HG03280 (cell line): ENCODE measurements at regions not wholly inside any gene's neighbourhood (a gene's known extent, or its start where the extent isn't known, plus 50 kb on each side); places are given as distances from the start of the nearest gene placed in this dataset.

Source experiments
- ATAC-seq: cut with Tn5 transposase; IDR thresholded peaks from one replicate; pipeline ENCODE4 v1.9.1; 2021; ENCODE audit warnings: mild to moderate bottlenecking, moderate library complexity; ENCODE audit not compliant: unreplicated experiment

DNA sequence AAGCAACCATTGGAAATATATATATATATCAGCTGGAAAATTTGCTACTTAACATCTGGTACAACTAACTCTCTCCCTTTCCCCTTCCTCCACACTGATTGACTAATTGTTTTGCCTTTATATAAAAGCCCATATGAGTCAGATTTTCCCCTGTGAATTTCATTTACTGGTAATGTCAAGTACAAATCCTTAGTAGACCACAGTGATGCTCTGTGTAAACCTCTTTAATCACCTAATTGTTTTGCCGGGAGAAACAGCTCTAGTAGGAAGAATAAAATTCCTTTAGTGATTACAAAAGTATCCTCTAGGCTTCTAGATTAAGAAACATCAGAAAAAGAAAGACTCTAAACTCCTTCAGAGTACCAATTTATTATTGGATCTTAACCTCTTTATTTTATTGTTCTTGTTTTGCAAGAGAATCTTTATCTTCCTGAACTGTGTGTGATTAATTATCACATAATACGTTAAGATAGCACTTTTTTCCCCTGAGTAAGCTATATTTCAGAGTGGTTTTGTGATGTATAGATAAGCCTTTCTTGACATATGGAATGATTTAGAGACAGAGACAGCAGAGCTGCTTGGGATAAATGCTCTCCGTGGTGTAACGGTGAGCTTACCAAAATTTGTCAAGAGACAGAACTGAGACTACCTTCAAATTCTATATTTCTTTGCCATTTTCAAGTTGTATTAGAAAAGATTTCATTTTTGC lies 1606.4 kb upstream of the TENM3 start:
- ATAC-seq = no peak

DNA sequence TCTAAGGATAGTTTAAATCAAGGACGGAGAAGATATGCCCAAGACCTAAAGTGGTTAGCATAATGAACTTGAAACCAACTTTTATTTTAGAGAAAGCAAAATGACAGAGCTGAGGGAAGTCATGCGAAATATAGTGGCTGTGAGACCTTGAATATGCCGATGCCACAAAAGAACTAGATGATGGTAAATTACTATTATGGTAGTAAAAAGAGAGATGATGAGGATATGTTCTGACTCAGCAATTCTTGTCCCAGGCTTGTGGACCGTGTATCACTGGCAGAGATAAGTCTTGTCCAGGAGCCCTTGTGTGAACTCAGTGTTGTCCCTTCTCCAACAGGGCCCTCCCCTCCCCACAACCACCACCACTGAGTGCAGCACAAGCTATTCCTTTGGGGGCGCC lies 1605.6 kb upstream of the TENM3 start:
- no peak for ATAC-seq

DNA sequence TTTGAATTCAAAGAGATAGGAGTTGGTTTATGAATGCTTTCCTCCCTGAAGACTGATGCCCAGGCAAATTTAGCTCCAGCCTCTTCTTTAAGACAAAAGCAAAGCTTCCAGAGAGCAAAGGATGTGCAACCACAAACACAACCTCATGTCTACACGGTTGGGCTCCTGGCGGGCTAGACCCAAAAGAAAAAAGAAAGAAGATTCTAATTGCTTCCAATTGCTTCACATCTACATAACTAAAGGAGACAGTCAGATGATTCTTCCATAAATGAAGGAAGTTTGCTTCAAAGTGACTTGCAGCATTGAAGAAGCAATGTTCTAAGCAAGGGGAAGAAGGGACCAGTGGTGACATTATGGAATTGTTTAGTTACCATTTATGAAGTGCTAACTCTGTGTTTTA lies 1603.0 kb upstream of the TENM3 start:
- no peak for ATAC-seq

DNA sequence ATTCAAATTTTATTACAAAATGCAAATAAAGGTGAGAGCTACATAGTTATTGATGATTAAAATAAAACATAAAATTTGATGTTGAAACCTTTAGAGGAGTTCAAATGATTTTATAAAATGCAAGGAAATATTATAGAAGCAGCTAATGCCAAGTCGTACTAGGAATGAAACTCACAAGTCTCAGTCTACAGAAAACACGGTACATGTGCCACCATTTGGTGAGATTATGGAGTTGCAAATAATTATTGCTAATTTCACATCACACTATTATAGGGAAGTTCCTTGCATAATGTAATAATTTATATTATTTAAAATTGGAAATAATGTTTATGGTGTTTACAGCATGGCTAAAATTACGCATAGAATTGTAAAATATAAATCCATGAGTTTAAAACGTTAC lies 1601.7 kb upstream of the TENM3 start:
- no peak for ATAC-seq

DNA sequence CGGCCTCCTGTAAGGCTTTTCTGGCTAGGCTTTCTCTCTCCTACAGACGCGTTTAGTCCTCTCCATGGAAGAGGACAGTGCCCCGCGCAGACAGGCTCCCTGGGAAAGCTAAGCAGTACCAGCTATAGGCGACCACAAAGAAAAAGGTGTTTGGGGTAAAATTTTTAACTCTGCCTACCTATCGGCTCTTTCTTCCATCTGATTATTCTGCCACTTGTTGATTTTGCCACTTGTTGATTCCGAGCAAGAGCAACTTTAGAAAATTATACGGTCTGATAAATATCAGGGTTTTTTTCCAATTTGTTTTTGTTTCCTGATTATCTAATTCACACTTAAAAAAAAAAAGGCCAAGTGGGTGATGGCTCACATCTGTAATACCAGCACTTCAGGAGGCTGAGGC lies 1600.5 kb upstream of the TENM3 start:
- ATAC-seq = no peak

DNA sequence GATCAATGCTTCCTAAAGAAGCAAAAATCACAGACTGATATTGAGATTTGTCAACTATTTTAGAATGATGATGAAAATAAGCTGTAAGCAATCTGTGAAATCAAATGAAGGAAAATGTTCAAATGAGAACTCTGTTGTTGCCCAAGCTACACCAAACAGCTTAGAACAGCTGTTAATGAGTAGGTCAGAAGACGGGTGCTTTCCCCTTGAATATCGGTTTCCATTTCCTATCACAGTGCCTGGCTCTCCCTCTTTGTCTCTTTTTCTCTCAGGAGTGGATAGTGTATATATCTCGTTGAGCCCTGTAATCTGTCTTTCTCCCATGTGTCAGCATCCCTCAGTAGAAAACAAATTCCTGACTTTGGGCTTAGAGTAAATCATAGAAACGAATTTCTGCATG lies 1592.9 kb upstream of the TENM3 start:
- ATAC-seq = peak; percentile 81

DNA sequence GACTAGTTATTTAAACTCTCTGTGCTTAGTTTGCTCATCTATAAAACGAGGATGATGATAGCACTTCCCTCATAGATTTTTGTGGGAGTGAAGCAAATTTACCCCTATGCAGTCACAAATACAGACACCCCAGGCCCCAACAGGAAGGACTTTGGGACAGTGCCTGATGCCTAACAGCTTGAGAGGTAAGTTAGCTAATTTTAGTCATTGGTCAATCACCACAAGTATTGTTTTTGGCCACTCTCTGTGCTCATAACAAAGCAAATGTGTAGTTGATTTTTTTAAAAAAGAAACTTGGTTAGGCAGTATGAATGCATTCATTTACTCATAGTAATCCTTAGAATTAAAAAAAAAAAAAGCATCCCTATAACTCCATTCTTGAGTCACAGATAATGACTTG lies 1590.7 kb upstream of the TENM3 start:
- ATAC-seq = no peak

DNA sequence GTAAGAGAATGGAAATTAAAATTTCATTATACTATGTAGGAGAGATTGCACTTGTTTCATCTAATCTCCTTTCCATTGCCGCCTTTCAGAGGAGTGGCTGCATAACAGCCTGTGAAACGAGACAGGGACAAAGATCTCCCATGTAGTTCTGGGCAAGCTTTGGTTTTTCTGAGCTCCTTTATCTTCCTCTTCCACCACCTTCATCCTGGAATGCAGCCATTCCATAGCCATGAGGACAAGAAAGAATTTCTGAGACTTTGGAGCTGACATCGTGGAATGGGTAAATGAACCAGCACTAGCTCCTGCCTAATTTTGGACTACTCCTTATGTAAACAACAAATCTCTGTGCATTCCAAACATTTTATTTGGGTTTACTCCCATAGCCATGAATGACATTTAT lies 1587.3 kb upstream of the TENM3 start:
- no peak for ATAC-seq

DNA sequence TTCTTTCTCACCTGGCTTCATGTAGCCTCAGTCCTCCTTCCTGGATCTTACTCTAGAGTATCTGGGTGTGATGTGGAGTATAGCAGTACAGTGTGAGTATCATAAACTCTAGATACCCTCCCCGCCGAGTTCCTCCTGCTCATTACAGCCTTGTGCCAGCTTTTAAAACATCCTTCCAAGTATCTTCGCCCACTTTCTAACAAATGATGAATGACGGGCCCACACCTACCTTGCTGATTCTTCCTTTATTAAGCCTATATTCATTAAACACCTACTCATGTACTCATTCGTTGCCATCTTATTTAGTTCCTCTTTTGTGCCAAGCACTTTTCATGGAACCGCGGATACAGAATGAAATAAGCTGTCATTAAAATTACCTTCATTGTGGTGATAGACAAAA lies 1585.3 kb upstream of the TENM3 start:
- no peak for ATAC-seq

DNA sequence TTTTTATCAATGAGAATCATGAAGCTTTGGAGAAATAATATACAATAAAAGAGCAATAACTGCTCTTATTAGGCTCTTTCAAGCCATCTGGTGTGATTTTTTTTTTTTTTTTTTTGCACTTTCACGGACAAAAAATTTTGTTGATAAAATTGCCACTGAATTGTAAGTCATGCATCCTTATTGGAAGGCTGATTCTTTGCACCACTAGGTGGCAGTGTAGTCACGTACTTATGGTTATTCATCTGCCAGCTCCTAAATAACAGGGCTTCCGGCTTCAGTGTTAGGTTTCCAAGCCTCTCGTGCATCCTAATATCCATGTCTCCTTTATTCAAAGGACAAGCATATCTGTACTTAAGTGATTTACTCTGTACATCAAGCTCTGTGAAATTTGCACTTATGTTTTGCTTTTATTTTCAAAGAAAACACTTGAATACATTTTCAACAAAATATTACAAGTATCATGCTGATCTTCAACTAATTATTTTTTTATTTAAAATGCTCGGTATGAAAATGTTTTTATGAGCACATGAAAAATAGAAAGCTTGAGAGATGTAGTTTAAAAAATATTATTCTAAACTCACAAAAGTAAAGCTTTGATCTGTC lies 1578.3 kb upstream of the TENM3 start:
- ATAC-seq = peak; percentile 83

DNA sequence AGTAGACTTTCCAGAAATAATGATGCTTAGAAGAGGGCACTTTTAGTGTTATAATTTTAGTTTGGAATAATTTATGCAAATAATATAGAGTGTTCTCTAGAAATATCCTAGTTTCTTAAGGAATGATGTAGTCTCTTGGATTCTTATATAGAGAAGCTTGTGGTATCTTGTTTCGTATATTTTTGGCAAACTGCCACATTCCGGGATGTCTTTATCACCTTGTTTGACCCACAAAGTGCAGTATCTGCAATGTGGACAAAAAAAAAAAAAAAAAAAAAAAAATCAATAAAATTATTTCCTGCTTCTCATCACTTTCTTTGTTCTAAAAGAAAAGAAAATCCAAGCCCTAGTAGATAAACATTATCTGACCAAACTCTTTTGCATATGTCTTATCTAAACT lies 1577.7 kb upstream of the TENM3 start:
- ATAC-seq = no peak

DNA sequence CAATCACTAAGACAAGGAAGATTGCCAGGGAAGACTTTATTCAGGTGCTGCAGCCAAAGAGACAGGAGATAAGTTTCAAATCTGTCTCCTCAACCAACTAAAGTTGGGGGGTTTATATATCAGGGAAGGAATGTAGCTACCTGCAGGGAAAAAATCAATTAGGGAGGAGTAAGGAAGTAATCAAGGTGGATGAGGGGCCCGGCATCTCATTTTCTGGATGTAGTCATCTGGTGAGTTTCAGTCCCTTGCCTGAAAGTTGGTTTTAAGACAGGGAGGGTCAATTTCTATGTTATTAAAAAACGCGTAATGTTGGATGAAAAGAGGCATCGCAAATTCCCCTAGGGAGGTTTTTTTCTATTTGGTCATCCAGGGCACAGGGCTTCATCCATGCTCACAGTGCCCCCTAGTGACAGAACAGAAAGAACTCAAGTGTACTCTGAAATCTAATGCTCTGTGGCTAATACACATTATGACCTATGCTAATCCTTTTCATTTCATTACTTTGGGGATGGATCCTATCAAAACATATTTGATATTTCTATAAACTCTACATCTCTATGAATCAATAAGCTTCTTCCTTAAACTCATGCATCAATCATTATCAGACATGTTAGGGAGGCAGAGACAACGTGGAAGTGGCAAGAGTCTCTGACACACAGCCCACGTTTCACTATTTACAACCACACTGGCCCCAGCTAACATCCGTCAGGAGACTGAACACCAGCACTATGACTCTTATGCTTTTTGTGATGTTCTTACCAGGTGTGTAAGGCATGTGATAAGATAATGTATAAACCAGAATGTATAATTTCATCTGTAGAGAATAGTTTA lies 1577.0 kb upstream of the TENM3 start:
- ATAC-seq = peak; percentile 78

DNA sequence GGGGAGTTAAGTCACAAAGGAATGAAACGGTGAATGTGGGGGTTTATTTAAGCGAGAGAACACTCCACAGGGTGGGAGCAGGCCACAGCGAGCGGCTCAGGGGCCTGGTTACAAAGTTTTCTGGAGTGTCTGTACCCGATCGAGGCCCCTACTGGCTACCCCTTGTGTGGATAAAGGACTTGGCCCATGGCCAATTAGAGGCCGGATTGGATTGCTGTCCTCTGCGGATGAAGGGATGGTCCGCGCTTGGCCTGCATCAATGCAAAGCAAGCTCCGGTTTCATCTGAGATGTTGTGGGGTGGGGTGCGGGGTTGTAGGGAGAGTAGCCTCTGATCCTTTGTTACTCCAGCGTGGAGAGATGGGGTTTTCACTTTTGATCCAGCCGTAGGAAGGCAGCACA lies 1574.5 kb upstream of the TENM3 start:
- ATAC-seq = no peak

DNA sequence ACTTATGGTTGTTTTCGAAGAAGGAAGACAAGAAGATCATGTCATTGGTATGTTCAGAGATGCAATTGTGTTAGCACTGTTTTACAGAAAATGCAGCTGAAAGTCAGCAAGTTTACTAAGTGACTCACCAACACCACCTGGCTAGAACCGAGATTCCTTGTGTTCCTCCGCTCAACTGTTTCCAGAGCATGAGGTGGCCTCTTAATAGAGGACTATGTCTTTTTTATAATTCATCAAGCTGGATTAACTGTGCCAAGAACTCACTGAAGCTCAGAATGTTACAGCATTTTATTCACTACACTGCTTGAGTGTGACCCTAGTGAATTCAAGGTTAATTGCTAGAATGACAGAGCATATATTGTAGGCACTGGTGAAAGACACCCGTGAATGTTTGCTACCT lies 1573.5 kb upstream of the TENM3 start:
- no peak for ATAC-seq

DNA sequence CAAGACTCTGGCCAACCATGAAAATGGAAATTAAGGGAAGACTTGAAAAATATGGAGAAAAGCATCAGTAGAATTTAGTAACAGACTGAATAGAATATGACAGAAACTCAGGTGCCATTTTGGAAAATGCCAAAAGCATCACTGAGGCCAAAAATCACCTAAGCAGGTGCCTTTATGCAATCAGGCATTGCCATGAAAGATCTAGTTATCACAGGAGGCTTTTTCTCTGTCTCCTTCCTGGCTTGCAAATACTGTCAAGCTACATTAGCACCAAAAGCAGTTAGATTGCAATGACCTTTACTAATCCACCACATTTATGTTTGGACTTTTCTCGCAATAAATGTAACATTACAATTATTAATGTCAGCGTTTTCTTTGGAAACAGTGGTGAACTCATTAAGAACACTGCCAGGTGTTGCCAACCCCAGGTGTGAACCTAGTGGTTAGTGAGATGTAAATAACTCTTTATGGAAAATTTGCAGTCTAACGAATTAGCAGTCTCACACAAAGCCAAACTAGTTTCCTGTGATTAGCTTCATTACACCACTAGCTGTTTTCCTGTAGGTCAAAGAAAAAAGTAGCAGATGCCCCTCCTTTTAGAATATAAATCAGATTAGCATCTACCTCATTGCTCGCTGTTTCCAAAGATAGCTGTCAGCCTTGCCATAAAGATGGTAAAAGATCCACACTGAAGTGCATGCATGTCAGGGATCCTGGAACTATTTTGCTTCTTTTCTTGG lies 1568.4 kb upstream of the TENM3 start:
- ATAC-seq = no peak

DNA sequence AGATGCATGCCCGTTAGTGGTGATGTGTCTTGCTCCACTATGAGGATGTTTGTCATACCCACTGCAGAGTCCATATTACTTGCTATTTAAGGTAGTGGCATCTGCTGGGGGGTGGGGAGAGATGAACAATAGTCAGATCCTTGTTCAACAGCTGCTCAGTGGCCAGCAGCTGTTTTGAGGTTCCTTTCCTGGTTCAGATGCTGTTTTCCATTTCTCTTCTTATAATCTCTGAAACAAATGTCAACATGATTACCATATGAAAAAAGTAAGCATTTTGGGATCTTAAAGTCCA lies 1567.9 kb upstream of the TENM3 start:
- ATAC-seq = no peak

DNA sequence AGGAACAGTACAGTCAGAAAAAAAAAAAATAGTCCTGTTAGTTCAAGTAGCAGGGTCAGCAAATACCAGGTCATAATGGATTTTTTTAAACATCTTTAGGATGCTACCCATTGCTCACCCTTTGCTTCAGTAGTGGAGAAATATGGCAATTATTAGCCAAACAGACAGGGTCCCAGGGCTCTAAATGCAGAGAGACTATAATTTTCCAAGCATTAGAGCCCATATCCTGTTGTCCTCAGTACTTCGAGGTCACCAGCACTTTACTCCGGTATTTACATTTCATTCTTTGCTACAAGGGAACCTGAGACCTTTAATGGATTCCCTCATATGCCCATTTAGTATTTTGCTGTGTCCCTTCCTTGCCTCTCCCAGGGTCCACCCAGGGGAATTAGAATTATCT lies 1562.9 kb upstream of the TENM3 start:
- no peak for ATAC-seq

DNA sequence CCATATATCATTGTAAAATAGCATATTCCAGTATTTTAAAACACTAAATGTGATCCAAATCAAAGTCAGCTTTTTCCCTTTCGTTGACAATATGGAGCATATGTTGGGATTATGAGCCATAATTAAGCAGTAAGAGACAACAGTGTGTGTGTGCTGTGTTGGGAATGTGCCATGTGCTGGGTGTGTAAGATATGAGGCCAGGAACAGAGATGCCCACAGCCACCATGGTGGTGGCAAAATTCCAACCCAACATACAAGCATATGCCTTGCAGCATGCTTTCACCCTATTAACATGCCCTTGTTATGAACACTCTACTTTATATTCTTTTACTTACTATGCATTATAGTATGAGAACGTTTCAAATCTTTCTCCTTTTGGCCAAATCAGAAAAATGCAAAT lies 1560.4 kb upstream of the TENM3 start:
- no peak for ATAC-seq

DNA sequence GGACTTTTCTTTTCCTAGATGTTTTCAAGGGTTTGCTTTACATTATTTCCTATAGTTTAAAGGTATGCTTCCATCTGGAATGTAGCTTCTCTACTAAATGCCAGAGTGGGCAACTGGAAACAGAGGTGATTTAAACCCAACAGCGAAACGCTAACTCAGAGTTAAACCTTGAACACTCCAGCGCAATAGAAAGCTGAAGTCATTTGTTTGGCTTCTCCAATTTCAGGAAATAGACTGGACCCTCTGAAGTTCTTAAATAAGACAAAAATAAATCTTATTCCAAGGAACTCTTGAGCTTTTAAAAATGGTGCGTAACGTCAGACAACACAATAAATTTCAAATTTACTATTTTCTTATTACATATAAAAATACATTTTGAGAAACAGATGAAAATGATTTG lies 1560.0 kb upstream of the TENM3 start:
- no peak for ATAC-seq

DNA sequence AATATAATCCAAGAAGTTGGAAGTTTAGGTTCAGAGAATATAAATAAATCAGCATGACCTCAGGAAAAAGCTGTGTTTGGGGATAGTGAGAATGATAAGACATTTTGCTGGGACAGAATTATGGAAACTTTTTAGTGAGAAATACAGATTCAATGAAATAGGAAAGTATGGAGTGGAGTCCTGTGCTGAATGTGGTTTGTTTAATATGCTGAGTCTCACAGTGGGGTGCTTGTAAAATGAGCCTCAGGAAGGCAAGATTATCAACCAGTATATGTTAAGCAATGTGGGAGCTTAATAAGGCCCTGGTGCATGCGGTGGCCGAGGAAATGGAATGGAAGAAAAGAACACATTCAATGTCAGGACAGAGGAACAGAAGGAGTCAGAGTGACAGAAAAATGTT lies 1554.7 kb upstream of the TENM3 start:
- no peak for ATAC-seq

DNA sequence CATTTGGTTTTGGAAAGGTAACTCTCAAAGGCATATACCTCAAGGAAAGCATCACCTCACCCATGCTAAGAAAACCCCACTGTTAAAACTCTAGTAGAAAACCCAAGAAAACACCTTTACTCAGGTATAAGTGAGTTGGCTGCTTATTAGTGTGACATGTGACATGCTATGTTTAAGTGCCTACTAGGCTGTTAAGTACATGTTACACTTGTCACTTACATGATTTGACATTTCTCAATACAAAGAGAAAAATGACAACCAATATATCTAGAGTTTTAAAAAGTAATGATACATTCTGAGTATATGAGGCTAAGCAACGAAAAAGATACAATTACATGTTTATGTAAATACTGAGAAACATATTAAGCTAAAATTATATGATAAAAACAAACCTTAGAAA lies 1548.3 kb upstream of the TENM3 start:
- no peak for ATAC-seq

DNA sequence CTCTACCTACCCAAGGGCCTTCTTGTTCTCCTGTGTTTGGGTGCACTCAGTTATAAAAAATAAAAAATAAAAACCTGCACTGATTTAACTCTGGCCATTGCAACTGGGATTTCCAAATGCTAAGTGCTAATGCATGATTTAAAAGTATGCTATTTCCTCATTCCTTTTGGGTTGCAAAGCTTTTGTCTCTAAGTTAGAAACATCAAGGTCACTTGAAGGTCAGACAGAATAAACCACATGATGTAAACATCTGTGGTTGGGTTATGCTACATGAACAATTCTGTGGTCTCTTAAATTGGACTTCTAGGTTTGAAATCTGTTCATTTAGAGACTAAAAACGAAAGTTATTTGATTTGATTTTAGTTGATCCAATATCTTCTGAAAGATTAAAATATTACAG lies 1547.4 kb upstream of the TENM3 start:
- no peak for ATAC-seq
